Lower lobe of right lung (tissue), 2 donors: ENCODE measurements at regions not wholly inside any gene's neighbourhood (a gene's known extent, or its start where the extent isn't known, plus 50 kb on each side); places are given as distances from the start of the nearest gene placed in this dataset.

Experiments used
- ATAC-seq, 2 donors: fragments of 200-7000 bp; cut with Tn5 transposase; one replicate each; pipeline ENCODE4 v1.9.1; 2020 to 2022; ENCODE audit warnings: mild to moderate bottlenecking in 2 of 2, moderate library complexity in 2 of 2
- DNase-seq: peaks from one replicate; pipeline ENCODE4 v3.0.0-alpha.2; 2020
- H3K27ac ChIP-seq: fragments of 200-600 bp; one replicate; pipeline ENCODE4 v1.8.0; 2022
- H3K27me3 ChIP-seq: fragments of 200-600 bp; one replicate; pipeline ENCODE4 v1.8.0; 2022; ENCODE audit warnings: low read depth
- H3K36me3 ChIP-seq: fragments of 200-600 bp; one replicate; pipeline ENCODE4 v1.8.0; 2022; ENCODE audit warnings: mild to moderate bottlenecking
- H3K4me1 ChIP-seq: fragments of 200-600 bp; one replicate; pipeline ENCODE4 v1.8.0; 2022
- H3K4me3 ChIP-seq: fragments of 200-600 bp; one replicate; pipeline ENCODE4 v1.8.0; 2022; ENCODE audit warnings: mild to moderate bottlenecking
- H3K9me3 ChIP-seq: fragments of 200-600 bp; one replicate; pipeline ENCODE4 v1.8.0; 2022
- CTCF ChIP-seq: fragments of 200-600 bp; IDR thresholded peaks from one replicate; pipeline ENCODE4 v1.8.0; 2022; ENCODE audit warnings: antibody characterized with exemption, mild to moderate bottlenecking
- intact Hi-C: fragments of 100-400 bp; cut with DNase I; formaldehyde crosslinking; loops from one replicate; pipeline ENCODE4 v1.11.0; 2022
- donor health status: DM: no; HTN: yes; CAD: no; lungs with severe emphysema.

DNA sequence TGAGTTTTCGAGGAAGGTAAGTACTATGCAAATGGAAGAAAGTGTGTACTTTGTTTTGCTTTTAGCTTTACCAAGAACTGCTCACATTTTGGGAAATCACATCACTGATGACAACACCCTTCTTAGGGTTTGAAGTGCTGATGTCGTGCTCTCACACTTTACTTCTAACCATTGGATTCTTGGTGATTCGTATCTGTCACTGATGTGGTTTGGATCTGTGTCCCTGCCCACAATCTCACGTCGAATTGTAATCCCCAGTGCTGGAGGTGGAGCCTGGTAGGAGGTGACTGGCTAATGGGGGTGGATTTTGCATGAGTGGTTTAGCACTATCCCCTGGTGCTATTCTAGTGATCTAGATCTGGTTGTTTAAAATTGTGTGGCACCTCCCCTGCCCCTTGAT lies 75.4 kb upstream of the RGMA start:
- ATAC-seq (no peak), DNase-seq (no peak)
- no peak for TF ChIP-seq CTCF
- H3K4me3 ChIP-seq, result no peak overlapping the region
- no peaks in the 10 kb centered on the region for H3K36me3 ChIP-seq
- no peak overlapping the region for H3K27ac ChIP-seq
- intact Hi-C loops, result no loop called here
- no peaks in the 10 kb centered on the region for H3K27me3 ChIP-seq
- no peaks in the 10 kb centered on the region for H3K4me1 ChIP-seq
- H3K9me3 ChIP-seq, result no peaks in the 10 kb centered on the region

- Histone ChIP-seq H3K4me1 (no peaks in the 10 kb centered on the region), H3K27ac (no peak overlapping the region), H3K27me3 (no peaks in the 10 kb centered on the region), H3K36me3 (no peaks in the 10 kb centered on the region), H3K9me3 (no peaks in the 10 kb centered on the region), H3K4me3 (no peak overlapping the region)
- ATAC-seq (no peak), DNase-seq (no peak)
- intact Hi-C loops, result no loop called here
- TF ChIP-seq CTCF, result no peak
Measured at GRCh38 chr15:93162560-93162959, 73.5 kb upstream of the RGMA start.

DNA sequence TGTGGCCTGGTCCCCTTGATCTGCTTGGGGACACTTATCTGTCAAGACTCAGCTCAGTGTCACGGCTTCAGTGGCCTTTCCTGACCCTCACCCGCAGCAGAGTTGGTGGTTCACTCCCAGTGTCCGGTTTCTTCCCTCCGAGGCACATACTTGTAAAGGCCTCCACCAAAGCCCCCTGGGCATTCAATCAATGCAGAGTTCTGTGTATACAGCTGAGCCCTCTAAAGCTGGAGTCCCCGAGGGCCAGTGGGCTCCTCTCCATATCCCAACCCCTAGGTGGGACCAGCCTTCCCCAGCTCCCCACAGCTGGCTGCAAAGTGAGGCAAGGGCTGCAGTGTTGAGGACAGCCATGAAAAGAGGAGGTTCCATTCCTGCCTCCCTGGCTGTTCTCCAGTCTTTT lies 70.9 kb upstream of the RGMA start:
- Histone ChIP-seq H3K4me1 (no peaks in the 10 kb centered on the region), H3K27me3 (no peaks in the 10 kb centered on the region), H3K36me3 (no peaks in the 10 kb centered on the region), H3K27ac (no peak overlapping the region), H3K4me3 (no peak overlapping the region), H3K9me3 (no peaks in the 10 kb centered on the region)
- intact Hi-C loops, result no loop called here
- DNase-seq (no peak), ATAC-seq (no peak)
- no peak for TF ChIP-seq CTCF

DNA sequence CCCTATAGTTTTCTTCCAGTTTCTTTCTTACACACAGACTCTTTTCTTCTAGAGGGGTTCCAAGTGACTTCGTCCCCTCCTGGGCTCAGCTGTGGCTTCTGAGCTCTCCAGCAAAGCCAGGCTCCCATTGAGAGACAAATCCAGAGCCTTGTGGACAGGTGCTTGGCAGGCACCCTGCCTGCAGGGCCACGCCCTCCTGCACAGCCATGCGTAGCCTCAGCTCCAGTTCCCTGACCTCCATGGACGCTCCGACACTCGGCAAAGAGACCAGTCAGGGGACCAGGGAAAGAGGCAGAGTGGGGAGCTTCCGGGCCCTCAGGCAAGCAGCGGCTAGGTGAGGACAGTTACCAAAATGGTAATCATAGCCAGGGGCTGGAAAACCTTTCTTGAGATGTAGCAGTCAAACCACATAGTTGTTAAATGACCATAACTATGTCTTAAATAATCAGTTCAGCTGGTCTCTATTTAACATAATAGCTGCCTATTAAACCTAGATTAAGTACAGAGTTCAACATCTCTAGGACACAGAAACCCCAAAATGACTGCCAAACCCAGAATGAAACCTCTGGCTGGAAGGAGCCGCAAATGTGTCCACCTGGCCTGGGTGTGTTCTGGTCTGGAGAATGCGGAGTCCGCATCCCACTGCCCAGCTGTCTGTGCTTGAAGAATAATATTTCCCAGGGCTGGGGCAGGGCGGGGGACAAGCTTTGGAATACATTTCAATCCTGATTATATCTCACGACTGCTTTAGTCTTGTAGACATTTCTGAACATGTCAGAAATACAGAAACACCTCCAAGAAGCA lies 69.3 kb upstream of the RGMA start:
- H3K4me3 ChIP-seq, result no peak overlapping the region
- intact Hi-C loops, result no loop called here
- H3K4me1 ChIP-seq, result peaks cover under 1% of the 10 kb centered on the region
- ATAC-seq (no peak), DNase-seq (no peak)
- H3K27me3 ChIP-seq, result no peaks in the 10 kb centered on the region
- TF ChIP-seq CTCF, result no peak
- H3K36me3 ChIP-seq, result no peaks in the 10 kb centered on the region
- H3K9me3 ChIP-seq, result no peaks in the 10 kb centered on the region
- H3K27ac ChIP-seq, result no peak overlapping the region

DNA sequence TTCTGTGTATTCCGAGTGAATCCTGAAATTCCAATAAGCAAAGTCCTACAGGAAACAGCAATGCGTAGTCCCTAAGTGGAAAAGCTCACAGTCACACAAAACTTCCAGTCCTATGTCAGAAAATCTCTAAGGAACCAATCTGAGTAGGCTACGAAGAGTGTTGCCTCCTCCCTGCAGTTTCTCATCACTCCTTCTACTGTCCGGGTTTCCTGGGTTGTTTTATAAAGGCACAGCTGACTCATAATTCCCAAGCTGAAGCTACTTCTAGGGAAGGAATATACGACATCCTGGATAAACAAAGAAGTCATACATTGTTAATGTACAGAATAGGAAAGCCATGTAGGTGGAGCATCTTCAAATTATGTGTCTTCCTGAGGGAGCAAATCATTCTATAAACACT lies 65.7 kb upstream of the RGMA start:
- TF ChIP-seq CTCF, result no peak
- ATAC-seq (no peak), DNase-seq (no peak)
- no peak overlapping the region for H3K27ac ChIP-seq
- no peaks in the 10 kb centered on the region for H3K27me3 ChIP-seq
- H3K4me1 ChIP-seq, result peaks cover 6% of the 10 kb centered on the region
- H3K36me3 ChIP-seq, result no peaks in the 10 kb centered on the region
- H3K4me3 ChIP-seq, result no peak overlapping the region
- no peaks in the 10 kb centered on the region for H3K9me3 ChIP-seq
- intact Hi-C loops, result no loop called here
